HEK293 (cell line): ENCODE measurements at regions not wholly inside any gene's neighbourhood (a gene's known extent, or its start where the extent isn't known, plus 50 kb on each side); places are given as distances from the start of the nearest gene placed in this dataset.

ENCODE experiments used
- HOXD13 ChIP-seq: sonication (generic); formaldehyde crosslinking; IDR thresholded peaks from 2 replicates; pipeline ENCODE4 v1.8.0; 2022; ENCODE audit warnings: missing genetic modification reagents, borderline replicate concordance
- KLF9 ChIP-seq: fragments of 450-650 bp; formaldehyde crosslinking; IDR thresholded peaks from 2 replicates; pipeline ENCODE4 v1.5.1; 2016; ENCODE audit warnings: missing biosample characterization, missing genetic modification characterization, low read depth
- ZNF146 ChIP-seq: fragments of 450-650 bp; formaldehyde crosslinking; IDR thresholded peaks from 2 replicates; pipeline ENCODE4 v1.5.1; 2016; ENCODE audit warnings: missing biosample characterization, missing genetic modification characterization
- ZNF2 ChIP-seq: fragments of 450-650 bp; formaldehyde crosslinking; IDR thresholded peaks from 2 replicates; pipeline ENCODE4 v1.5.1; 2016; ENCODE audit warnings: missing biosample characterization, missing genetic modification characterization
- TF ChIP-seq, protein P1 (sequence below): fragments of 450-650 bp; formaldehyde crosslinking; IDR thresholded peaks from 2 replicates; pipeline ENCODE4 v1.5.1; 2016; ENCODE audit warnings: missing biosample characterization, missing genetic modification characterization
- TF ChIP-seq, protein P2 (sequence below): fragments of 450-650 bp; formaldehyde crosslinking; IDR thresholded peaks from 2 replicates; pipeline ENCODE4 v1.5.1; 2017; ENCODE audit warnings: missing biosample characterization, missing genetic modification characterization

DNA sequence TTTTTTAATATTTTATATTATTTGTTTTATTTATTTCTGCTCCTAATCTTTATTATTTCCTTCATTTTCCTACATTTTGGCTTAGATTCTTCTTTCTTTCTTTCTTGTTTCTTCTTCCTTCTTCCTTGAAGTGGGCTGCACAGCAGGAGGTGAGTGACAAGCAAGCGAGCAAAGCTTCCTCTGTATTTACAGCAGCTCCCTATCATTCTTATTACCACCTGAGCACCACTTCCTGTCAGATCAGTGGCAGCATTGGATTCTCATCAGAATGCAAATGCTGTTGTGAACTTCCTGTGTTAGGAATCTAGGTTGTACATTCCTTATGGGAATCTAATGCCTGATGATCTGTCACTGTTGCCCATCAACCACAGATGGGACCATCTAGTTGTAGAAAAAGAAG lies 784.9 kb upstream of the LUZP2 start:
- TF ChIP-seq ZNF146 (tag by site-specific recombination), result no peak
- no peak for TF ChIP-seq HOXD13 (CRISPR knock-in tag)
- TF ChIP-seq, protein P1, sequence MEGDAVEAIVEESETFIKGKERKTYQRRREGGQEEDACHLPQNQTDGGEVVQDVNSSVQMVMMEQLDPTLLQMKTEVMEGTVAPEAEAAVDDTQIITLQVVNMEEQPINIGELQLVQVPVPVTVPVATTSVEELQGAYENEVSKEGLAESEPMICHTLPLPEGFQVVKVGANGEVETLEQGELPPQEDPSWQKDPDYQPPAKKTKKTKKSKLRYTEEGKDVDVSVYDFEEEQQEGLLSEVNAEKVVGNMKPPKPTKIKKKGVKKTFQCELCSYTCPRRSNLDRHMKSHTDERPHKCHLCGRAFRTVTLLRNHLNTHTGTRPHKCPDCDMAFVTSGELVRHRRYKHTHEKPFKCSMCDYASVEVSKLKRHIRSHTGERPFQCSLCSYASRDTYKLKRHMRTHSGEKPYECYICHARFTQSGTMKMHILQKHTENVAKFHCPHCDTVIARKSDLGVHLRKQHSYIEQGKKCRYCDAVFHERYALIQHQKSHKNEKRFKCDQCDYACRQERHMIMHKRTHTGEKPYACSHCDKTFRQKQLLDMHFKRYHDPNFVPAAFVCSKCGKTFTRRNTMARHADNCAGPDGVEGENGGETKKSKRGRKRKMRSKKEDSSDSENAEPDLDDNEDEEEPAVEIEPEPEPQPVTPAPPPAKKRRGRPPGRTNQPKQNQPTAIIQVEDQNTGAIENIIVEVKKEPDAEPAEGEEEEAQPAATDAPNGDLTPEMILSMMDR (tag by site-specific recombination), result no peak
- no peak for TF ChIP-seq ZNF2 (tag by site-specific recombination)
- TF ChIP-seq, protein P2, sequence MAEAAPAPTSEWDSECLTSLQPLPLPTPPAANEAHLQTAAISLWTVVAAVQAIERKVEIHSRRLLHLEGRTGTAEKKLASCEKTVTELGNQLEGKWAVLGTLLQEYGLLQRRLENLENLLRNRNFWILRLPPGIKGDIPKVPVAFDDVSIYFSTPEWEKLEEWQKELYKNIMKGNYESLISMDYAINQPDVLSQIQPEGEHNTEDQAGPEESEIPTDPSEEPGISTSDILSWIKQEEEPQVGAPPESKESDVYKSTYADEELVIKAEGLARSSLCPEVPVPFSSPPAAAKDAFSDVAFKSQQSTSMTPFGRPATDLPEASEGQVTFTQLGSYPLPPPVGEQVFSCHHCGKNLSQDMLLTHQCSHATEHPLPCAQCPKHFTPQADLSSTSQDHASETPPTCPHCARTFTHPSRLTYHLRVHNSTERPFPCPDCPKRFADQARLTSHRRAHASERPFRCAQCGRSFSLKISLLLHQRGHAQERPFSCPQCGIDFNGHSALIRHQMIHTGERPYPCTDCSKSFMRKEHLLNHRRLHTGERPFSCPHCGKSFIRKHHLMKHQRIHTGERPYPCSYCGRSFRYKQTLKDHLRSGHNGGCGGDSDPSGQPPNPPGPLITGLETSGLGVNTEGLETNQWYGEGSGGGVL (tag by site-specific recombination), result no peak
- no peak for TF ChIP-seq KLF9 (tag by site-specific recombination)
